Activated CD8-positive, alpha-beta T cell treated with anti-CD3 and anti-CD28 coated beads for 36 hours (primary cell): ENCODE measurements at regions not wholly inside any gene's neighbourhood (a gene's known extent, or its start where the extent isn't known, plus 50 kb on each side); places are given as distances from the start of the nearest gene placed in this dataset.
A peak's percentile ranks its signal among the peaks of the same experiment; 100 is the strongest.

Experiments used
- ATAC-seq: fragments of 200-7000 bp; cut with Tn5 transposase; one replicate; pipeline ENCODE4 v1.10.0; 2021; ENCODE audit warnings: mild to moderate bottlenecking, moderate library complexity
- CTCF ChIA-PET: fragments of 350-600 bp; sonication (Branson Sonifier 250); formaldehyde crosslinking; loops from one replicate; lab custom pipeline; 2021; ENCODE audit warnings: antibody characterized with exemption; lab: Charles Lee
- POLR2A ChIA-PET: fragments of 350-600 bp; sonication (Branson Sonifier 250); formaldehyde crosslinking; loops from one replicate; lab custom pipeline; 2021; ENCODE audit warnings: antibody characterized with exemption; lab: Charles Lee
- DNase-seq: peaks from one replicate; pipeline ENCODE4 v3.0.0-alpha.2; 2020
- H3K27ac Mint-ChIP-seq: one replicate; pipeline ENCODE4 v1.8.0; 2021; ENCODE audit warnings: mild to moderate bottlenecking, mixed read lengths
- H3K27me3 Mint-ChIP-seq: one replicate; pipeline ENCODE4 v1.8.0; 2021; ENCODE audit warnings: mixed read lengths
- H3K36me3 Mint-ChIP-seq: one replicate; pipeline ENCODE4 v1.8.0; 2021; ENCODE audit warnings: low read depth, mixed read lengths
- H3K4me1 Mint-ChIP-seq: one replicate; pipeline ENCODE4 v1.8.0; 2021; ENCODE audit warnings: low read depth, mixed read lengths
- H3K4me3 Mint-ChIP-seq: one replicate; pipeline ENCODE4 v1.8.0; 2021; ENCODE audit warnings: mild to moderate bottlenecking, moderate library complexity, mixed read lengths
- H3K9me3 Mint-ChIP-seq: one replicate; pipeline ENCODE4 v1.8.0; 2021; ENCODE audit warnings: mixed read lengths
- intact Hi-C: fragments of 100-400 bp; cut with micrococcal nuclease; formaldehyde crosslinking; loops from one replicate; pipeline ENCODE4 v1.10.0; 2022
- TF ChIP-seq, protein P1 (sequence below): fragments of 200-600 bp; IDR thresholded peaks from one replicate; pipeline ENCODE4 v1.8.0; 2022; ENCODE audit warnings: antibody characterized with exemption, mild to moderate bottlenecking

DNA sequence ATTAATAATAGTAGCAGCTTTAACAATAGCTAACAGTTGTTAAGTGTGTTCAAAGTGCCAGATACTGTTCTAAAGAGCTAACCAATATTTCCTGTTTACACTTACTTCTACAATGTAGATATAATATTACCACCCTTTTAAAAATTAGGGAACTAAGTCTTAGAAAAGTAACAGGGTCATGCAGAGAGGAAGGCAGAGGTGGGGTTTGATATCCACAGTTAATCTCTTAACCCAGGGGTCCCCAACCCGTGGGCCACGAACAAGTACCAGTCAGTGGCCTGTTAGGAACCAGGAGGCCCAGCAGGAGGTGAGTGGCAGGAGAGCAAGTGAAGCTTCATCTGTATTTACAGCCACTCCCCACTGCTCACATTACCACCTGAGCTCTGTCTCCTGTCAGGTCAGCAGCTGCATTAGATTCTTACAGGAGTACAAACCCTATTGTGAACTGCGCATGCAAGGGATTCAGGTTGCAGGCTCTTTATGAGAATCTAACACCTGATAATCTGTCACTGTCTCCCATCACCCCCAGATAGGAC is 89.1 kb downstream of the ACTL7B start:
- DNase-seq, result no peak
- Mint-ChIP-seq H3K9me3 (no peaks in the 10 kb centered on the region), H3K27me3 (peaks cover 1% of the 10 kb centered on the region), H3K4me3 (no peak overlapping the region), H3K36me3 (no peaks in the 10 kb centered on the region), H3K4me1 (no peaks in the 10 kb centered on the region), H3K27ac (no peak overlapping the region)
- intact Hi-C loops, result loop anchor here (10.0 kb wide), 1 partner anchor 202 kb away; no protein-coding TSS in a partner anchor
- ChIA-PET CTCF (interaction anchor here (1.4 kb wide), 1 partner anchor 9 kb away, joined by 3 read pairs; no protein-coding TSS in a partner anchor), POLR2A (no interaction called here)
- ATAC-seq, result no peak
- TF ChIP-seq, protein P1, sequence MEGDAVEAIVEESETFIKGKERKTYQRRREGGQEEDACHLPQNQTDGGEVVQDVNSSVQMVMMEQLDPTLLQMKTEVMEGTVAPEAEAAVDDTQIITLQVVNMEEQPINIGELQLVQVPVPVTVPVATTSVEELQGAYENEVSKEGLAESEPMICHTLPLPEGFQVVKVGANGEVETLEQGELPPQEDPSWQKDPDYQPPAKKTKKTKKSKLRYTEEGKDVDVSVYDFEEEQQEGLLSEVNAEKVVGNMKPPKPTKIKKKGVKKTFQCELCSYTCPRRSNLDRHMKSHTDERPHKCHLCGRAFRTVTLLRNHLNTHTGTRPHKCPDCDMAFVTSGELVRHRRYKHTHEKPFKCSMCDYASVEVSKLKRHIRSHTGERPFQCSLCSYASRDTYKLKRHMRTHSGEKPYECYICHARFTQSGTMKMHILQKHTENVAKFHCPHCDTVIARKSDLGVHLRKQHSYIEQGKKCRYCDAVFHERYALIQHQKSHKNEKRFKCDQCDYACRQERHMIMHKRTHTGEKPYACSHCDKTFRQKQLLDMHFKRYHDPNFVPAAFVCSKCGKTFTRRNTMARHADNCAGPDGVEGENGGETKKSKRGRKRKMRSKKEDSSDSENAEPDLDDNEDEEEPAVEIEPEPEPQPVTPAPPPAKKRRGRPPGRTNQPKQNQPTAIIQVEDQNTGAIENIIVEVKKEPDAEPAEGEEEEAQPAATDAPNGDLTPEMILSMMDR, result no peak

DNA sequence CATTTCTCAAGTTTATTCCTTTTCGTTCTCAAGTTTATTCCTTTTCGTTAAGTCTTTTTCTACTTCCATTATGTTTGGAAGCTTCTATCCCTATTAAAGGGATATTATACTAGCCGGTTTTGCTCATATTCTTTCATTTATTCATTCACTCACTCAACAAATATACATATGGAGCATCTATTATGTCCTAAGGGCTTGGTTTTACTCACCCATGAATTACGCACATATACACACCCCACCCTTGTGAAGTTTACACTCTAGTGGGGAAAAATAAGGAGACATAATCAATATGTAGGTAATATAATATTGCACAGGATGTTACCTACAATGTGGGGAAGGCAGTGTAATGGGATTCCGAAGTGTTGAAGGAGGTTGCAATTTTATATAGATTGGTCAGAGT is 90.5 kb downstream of the ACTL7B start:
- H3K4me1 Mint-ChIP-seq, result no peaks in the 10 kb centered on the region
- no peak for ATAC-seq
- H3K27me3 Mint-ChIP-seq, result peaks cover 1% of the 10 kb centered on the region
- intact Hi-C loops, result loop anchor here (10.0 kb wide), 1 partner anchor 200 kb away; no protein-coding TSS in a partner anchor
- no peaks in the 10 kb centered on the region for H3K36me3 Mint-ChIP-seq
- H3K4me3 Mint-ChIP-seq, result no peak overlapping the region
- CTCF ChIA-PET, result no interaction called here
- H3K27ac Mint-ChIP-seq, result no peak overlapping the region
- no peaks in the 10 kb centered on the region for H3K9me3 Mint-ChIP-seq
- POLR2A ChIA-PET, result no interaction called here
- TF ChIP-seq, protein P1, result no peak
- no peak for DNase-seq

DNA sequence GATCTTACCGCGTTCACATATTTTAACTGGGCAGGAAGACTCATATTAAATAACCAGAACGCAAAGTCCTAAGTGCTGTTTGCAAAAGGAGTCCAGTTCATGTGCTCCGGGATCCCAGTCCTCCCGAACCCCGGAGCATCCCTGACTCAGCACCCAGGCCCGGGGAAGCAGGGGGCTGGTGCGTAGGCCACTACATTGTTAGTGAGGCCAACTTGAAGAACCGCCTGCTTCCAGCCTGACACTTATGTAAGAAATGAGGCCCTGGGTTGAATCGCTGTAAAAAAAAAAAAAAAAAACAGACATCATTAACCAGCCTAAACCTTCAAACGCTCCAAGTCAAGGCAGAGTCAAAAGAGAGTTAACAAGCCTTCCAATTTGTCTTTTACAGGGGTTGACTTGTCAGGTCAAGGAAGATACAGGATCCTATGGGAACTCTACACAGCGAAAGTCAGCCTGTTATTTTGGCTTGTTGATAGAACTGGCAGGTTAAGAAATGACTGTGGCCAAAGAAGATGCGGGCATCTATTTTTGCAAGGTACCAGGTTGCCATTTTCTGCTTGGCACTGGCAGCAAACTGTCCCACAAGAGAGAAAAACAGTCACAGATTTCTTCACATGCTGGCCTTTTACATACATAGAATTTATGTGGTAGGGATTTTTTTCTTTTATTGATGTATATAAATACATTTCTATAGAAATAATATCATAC is 93.3 kb downstream of the ACTL7B start:
- Mint-ChIP-seq H3K4me1 (no peaks in the 10 kb centered on the region), H3K9me3 (no peaks in the 10 kb centered on the region), H3K27ac (no peak overlapping the region), H3K36me3 (no peaks in the 10 kb centered on the region), H3K4me3 (no peak overlapping the region), H3K27me3 (peaks cover 1% of the 10 kb centered on the region)
- no peak for DNase-seq
- CTCF ChIA-PET, result interaction anchor here (0.7 to 1.7 kb wide), 13 partner anchors 11 to 1625 kb away, joined by 3 to 7 read pairs (median 3); no protein-coding TSS in a partner anchor
- POLR2A ChIA-PET, result no interaction called here
- ATAC-seq, result no peak
- intact Hi-C loops, result loop anchor here (10.0 kb wide), 1 partner anchor 198 kb away; no protein-coding TSS in a partner anchor
- TF ChIP-seq, protein P1, result no peak

DNA sequence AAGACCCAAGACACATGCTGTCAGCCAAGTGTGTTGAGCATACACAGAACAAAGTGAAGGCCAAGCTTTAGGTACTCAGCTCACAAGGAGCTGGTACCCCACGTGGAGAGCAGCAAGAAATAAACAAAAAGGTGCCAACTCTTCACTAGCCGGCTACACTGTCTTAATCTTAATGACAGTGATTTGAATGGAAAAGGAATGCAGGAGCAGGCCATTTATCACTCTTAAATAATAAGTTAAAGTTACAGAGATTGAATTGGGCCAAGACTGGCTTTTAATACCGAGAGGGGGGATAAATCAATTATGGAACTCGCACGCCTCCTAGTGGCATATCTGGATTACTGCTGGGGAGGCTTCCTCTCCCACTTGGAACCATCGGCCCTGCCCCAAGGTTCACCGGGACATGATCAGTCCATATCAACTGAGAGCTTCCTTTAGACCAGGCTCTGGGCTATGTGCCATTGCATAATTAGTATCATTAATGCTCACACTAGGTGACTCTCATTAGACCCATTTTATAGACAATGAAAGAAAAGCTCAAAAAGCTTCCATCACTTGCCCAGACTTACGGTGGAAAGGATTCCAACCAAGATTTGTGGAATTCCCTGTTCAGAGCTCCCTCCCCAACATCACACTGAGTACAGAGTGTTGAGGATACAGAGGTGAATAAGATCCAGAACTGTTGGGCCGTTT is 94.0 kb downstream of the ACTL7B start:
- intact Hi-C loops, result loop anchor here (10.0 kb wide), 1 partner anchor 197 kb away; no protein-coding TSS in a partner anchor
- Mint-ChIP-seq H3K27me3 (peaks cover 1% of the 10 kb centered on the region), H3K27ac (no peak overlapping the region), H3K36me3 (no peaks in the 10 kb centered on the region), H3K4me1 (no peaks in the 10 kb centered on the region), H3K9me3 (no peaks in the 10 kb centered on the region), H3K4me3 (no peak overlapping the region)
- ATAC-seq (peak; percentile 55), DNase-seq (peak; percentile 51)
- TF ChIP-seq, protein P1, result peak; percentile 81
- POLR2A ChIA-PET, result no interaction called here
- CTCF ChIA-PET, result interaction anchor here (0.7 to 1.7 kb wide), 15 partner anchors 10 to 1625 kb away, joined by 3 to 7 read pairs (median 3); no protein-coding TSS in a partner anchor
